Activated CD8-positive, alpha-beta memory T cell treated with anti-CD3 and anti-CD28 coated beads for 1 hour (primary cell): ENCODE measurements at regions not wholly inside any gene's neighbourhood (a gene's known extent, or its start where the extent isn't known, plus 50 kb on each side); places are given as distances from the start of the nearest gene placed in this dataset.
"Not testable (repeated sequence)": the region's sequence is repeated elsewhere in the genome, so short reads cannot be mapped to it uniquely, and the experiment has no call there.

Experiments
- DNase-seq, 2 donors: peaks; one replicate each; pipeline ENCODE4 v3.0.0-alpha.2; 2020; ENCODE audit warnings: low read depth in 1 of 2; ENCODE audit errors: extremely low read depth in 1 of 2

DNA sequence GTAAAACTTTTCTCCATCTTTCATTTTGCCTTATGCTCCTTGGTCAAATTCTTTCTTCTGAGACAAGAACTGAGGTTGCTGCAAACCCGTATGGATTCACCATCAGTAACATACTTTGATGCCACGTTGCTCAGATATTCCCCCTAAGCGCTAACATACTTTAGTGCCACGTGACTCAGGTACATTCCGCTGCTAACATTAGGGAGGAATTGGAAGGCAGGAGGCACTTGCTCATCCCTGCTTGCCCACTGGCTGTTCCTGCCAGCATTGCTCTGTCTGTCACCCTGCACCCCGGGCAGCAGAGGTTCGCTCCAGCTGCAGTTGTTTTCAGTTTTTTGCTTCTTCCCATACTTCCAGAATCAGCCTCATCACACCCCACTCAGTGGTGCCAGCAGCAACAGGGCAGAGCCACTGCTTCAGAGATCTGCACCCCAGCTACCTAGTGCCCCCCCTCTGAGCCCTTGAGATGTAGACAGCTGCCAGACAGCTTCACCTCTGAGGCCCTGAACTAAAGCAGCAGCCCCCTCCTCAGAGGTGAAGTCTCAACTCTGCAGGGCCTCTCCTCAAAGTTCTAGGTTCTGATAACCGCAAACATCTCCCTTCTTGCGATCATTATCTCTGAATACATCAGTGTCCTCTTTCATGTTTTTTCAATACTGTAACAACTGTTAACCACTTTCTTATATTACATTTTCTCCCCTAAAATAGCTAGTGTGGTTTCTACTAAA, 228.0 kb upstream of the KIF2A start:
- no peak for DNase-seq

DNA sequence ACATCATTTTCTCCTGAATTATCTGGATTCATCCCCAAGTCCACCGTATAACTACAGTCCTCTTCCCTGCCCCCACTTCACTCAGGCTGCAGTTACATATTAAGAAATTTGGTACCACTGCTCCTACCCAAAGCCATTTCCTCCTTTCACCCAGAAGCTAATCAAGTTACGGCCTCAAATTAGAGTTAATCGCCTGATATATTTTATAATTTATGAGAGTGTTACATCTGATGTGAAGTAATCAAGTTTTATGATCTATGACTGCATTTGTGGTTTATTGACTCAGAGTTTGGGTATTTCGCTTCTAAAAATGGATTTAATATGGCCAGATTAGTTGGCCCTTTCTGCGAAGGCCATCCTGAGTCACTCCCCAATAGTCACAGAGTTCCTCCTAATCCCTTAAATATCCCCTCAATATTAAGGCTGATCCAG, 223.6 kb upstream of the KIF2A start:
- no peak for DNase-seq

DNA sequence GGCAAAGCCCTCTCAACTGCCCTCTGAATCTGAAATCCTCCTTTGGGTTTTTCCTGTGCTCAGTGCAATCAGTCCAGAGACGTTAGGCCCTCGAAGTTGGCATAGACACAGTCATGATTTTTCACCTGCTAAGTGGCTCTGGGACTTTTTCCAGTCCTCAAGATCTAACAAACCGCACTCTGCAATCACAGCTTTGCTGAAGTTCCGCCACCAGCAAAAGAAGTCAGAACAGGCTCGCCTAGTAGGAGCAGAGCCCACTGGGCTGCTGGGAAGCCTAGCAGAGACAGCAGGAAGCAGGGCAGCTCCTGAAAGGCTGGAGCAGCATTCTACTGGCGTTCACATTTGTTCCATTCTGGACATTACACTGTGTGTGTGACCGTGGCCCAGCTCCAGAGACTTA, 222.8 kb upstream of the KIF2A start:
- no peak for DNase-seq

- DNase-seq: no peak
These were observed 222.3 kb upstream of the KIF2A start for GRCh38 chr5:62083661-62084060.

GRCh38 chr5:62084391-62084790, 221.6 kb upstream of the KIF2A start:
- DNase-seq: no peak

GRCh38 chr5:62090953-62091352, 215.1 kb upstream of the KIF2A start:
- no peak for DNase-seq

- DNase-seq: no peak
These were observed 212.6 kb upstream of the KIF2A start for GRCh38 chr5:62093411-62093810.

- DNase-seq: no peak
These were observed 212.0 kb upstream of the KIF2A start for GRCh38 chr5:62093976-62094375.

DNA sequence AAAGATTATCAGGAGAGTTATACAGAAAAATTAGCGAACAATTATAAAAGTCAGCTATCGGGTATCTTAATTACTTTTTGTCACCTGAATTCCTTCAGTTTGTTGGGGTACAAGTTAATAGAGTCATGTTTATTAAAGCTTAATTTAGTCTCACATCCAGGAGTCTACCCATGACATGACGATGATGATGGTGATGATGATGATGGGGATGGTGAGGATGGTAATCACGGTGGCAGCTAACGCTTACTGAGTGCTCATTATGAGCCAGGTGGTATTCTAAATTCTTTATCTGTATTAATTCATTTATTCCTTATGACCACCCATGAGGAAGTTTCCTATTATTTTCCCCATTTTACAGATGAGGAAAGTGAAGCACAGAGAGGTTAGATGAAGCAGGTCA, 208.6 kb upstream of the KIF2A start:
- DNase-seq: no peak

GRCh38 chr5:62100201-62100600, 205.8 kb upstream of the KIF2A start:
- no peak for DNase-seq

DNA sequence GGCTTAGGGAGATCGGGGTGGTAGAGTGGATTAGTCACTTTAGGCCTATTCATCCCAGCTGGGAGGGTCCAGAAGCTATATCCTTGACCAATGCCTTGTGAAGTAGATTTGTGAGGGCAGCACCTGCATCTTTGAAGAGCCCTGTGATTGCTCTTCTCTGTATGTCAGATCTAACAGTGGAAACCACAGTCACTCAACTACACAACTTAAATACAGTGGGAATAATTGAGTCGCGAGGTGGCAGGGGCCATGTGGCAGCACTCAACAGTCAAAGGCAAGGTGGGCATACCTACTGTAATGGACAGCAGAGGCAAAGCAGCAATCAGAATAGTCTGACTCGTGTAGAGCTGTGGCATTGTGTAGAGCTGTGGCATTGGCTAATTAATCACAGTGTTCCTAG, 202.1 kb upstream of the KIF2A start:
- not testable (repeated sequence) for DNase-seq

GRCh38 chr5:62111428-62111827, 194.6 kb upstream of the KIF2A start:
- no peak for DNase-seq

GRCh38 chr5:62112689-62113228, 193.2 kb upstream of the KIF2A start:
- no peak for DNase-seq

- DNase-seq: no peak
These were observed 191.0 kb upstream of the KIF2A start for GRCh38 chr5:62115014-62115413.

DNA sequence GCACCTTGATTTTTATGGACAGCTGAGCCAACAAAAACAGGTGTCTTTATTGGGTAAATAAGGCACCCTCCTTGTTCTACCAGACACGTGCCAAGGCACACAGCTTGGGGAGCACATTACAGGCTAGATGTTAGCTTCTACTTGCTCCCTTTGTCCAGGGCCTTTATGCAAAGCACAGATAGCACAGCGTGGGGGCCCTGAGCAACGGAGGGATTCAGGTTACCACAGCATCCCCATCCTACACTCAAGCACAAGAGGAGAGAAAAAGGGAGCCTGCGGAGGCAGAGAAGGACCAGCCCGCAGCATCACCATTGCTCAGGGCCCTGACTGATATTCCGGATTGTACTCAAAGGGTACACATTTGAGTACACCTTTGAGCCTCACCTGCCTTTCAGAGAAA, 181.7 kb upstream of the KIF2A start:
- no peak for DNase-seq

DNA sequence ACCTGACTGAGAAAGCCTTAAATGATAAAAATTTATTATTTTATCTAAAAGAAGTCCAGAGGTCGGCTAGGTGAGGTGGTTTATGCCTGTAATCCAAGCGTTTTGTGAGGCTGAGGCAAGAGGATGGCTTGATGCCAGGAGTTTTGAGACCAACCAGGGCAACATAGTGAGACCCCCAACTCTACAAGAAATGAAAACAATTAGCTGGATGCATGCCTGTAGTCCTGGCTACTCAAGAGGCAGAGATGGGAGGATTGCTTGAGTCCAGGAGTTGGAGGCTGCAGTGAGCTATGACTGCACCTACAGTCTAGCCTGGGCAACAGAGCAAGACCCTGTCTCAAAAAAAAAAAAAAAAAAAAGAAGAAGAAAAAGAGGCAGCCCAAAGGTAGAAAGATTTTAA, 179.9 kb upstream of the KIF2A start:
- DNase-seq: no peak

DNA sequence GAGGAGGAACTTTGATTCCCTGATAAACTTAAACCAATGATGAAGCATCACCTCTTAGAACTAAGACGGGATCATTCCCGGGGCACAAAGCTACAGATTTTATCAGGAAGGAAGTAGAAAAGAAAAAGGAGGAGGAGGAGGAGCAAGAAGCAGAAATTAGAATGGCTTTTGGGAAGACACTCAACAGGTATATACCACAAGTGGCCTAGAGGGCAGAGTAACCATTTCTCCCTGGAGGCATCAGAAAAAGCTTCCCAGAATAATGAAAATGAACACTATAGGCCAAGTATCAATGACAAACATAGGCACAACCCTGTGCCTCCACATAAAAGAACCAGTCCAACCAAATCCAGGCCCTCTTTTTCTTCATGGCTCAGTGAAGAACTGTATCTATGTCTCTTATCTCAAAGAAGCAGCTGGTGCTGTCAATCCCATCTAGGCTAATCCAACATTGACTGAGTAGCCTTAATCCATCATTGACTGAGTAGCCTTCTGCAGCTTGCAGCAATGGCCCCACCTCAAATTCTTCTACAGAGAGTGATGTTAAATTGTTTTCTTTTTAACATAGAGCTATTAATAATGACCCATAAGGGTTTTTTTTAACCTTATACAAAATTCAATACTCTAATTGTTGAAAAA, 178.8 kb upstream of the KIF2A start:
- DNase-seq: no peak

DNA sequence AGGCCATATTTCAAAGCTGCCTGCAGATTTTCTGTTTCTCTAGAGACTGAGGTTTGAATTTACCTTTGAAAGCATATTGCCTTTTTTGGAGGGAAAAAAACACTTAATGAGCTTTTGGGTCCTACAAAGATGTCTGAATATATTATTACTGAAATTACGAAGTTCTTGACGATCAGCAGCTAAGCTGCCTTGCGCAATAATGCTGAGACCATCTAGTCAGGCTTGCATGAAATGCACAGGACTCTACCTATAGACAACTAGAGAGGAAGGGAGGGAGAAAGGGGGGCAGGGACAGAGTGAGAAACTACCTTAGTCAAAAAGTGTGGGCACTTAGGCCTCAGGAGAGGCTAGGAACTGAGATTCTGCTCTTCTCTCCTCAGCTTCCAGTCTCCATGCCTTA, 175.9 kb upstream of the KIF2A start:
- no peak for DNase-seq

DNA sequence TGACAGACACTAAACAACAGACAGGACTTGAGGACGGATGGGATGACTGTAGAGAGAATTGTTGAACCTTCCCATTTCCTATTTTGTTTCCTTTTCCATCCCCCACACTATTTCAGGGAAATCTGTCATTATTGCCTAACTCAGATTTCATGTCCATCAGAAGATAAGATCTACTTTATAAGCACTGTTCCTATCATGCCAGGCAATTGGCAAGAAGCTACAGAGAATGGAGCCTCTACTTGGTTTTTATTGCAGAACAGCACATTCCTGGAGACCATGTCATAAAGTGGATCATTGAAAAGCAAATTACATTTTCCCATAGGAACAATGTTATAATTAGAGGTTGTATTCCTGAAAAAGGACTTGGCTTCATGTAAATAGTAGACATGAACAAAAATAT, 173.7 kb upstream of the KIF2A start:
- no peak for DNase-seq

- DNase-seq: no peak
These were observed 172.6 kb upstream of the KIF2A start for GRCh38 chr5:62133426-62133825.

DNA sequence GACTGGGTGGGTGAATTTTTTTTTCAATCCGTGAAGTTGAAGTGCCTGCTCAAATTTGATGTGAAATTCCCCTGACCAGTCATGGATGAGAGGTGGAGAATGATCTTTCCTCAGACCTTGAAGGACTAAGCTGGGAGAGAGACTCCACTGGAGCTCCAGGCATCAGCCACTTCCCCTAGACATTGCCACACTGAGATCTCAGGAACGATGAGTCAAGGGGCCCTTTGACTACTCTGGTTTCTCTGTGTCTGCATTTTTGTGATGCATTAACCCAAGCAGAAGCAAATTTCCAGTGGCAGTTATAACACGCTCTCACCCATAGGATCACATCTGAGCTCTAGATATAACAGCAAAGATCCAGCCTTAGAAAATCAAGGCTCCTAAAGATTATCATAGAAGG, 171.2 kb upstream of the KIF2A start:
- no peak for DNase-seq

DNA sequence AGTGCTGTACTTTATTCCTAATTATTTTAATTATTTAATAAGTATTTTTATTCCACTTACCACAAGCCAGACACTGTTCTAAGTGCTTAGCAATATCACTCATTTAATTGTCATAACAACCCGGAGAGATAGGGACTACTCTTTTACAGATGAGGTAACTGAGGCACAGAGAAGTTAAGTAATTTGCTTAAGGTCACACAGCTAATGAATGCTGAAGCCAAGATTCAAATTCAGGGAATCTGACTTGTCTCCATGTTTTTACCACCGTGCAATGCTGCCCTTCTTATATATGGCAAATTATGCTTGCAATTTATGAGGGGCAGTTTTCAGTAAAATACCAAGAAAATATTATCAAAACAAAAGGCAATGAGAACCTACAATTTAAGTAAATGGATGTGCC, 168.4 kb upstream of the KIF2A start:
- DNase-seq: no peak

- DNase-seq: no peak
These were observed 167.4 kb upstream of the KIF2A start for GRCh38 chr5:62138607-62139006.
